MV-4-11 (cell line): ENCODE measurements at regions not wholly inside any gene's neighbourhood (a gene's known extent, or its start where the extent isn't known, plus 50 kb on each side); places are given as distances from the start of the nearest gene placed in this dataset.
A peak's percentile ranks its signal among the peaks of the same experiment; 100 is the strongest.
"Not testable (repeated sequence)": the region's sequence is repeated elsewhere in the genome, so short reads cannot be mapped to it uniquely, and the experiment has no call there.

Source experiments
- DNase-seq: peaks from one replicate; lab custom pipeline; 2025; lab: John Stamatoyannopoulos, UW

DNA sequence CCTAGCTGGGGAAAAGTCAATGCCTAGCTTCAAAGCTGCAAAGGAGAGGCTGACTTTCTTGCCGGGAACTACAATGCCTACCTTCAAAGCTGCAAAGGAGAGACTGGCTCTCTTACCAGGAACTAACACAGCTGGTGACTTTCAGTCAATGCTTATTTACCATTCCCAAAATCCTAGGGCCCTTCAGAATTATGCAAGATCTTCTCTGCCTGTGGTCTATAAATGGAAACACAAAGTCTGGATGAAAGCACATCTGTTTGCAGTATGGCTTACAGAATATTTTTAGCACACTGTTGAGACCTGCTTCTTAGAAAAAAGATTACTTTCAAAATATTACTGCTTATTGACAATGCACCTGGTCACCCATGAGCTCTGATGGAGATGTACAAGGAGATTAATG is 259.4 kb downstream of the PLK2 start:
- no peak for DNase-seq

DNA sequence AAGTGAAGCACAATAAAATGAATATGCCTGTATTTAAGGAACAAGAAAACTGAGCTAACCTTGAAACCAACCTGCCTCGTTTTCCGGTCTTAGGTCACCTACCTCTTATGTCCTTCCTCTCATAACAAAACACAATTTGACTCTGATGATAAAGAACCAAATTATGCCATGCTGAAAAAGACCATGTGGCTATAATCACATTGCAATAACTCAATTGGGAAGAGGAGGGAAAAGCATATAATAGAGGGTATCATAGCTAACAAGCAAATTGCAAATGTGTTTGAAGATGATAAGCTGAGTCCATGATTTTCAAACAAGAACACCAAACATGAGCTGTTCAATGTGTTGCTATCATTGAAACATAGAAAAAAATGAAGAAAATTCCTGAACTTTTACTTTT is 260.8 kb downstream of the PLK2 start:
- DNase-seq = no peak

GRCh38 chr5:58198330-58198729 is 261.6 kb downstream of the PLK2 start:
- no peak for DNase-seq

- DNase-seq = no peak
Measured at GRCh38 chr5:58197875-58198274, 262.0 kb downstream of the PLK2 start.

DNA sequence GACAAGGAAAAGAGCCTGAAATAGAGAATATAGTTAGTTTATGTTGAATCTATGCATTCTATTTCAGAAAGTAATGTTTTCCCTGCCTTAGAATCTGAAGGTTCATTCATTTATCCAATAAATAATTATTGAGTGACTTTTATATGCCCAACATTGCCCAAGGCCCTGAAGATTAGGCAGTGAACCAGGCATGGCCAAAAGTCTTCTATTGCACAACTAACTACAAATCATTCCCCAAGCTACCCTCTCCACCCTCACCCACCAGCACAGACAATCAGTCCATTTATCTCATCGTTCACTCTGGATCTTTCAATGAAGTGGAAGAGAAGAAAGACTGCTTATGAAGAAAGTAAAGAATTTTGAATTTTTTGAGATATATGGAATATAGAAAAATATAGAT is 268.4 kb downstream of the PLK2 start:
- no peak for DNase-seq

DNA sequence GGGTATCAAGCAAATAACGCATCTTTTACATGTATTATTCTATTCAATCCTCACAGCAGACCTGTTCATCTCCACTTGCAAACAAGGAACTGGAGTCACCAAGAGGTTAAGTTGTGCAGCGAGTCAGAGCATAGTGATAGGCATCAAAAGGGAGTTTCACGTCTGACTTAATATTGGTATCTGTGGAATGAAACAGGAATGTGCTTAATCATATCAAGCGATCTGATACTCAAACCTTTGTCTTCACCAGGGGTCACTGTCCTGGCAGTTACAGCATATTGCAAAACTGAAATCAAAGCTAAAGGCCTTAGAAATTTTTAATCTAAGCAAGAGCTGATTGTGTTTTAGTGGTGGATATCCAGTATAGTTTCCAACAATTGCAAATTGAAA is 271.6 kb downstream of the PLK2 start:
- no peak for DNase-seq

GRCh38 chr5:58187432-58188261 is 272.2 kb downstream of the PLK2 start:
- DNase-seq = no peak

- DNase-seq = no peak
Measured at GRCh38 chr5:58185801-58186200, 274.1 kb downstream of the PLK2 start.

DNA sequence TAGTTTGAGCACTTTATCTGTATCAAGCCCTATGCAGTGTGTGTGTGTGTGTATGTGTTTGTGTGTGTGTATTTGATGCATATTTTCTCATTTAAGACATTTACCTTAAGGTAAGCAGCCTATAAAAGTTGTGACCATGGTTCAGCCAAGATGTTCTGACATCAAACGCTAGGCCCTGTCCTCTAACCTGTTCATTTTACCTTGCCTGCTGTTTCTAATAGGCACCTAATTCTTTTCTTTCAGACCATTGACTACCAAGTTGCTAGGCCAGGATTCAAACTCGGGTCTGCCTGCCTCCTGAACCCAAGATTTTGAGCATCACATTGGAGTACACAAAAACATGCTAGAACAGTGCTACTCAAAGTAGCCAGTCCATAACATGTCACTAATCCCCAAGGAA is 274.5 kb downstream of the PLK2 start:
- no peak for DNase-seq

DNA sequence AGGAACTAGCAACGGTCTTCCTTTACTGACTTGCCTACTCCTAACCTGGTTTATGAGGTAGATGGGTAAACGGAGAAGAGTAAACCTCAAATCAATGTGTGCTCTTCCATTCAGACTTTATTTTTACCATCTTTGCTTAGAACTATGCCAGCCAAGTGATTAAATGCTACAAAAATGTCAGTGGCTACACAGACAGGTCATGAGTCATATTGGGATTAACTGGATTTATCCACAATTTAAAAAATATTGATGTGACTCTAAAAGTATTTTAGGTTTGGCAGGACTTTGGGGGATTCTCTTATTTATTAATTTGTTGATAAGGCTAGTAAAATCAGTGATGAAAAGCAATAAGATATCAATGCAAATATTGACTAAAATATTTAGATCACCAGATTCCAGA is 275.0 kb downstream of the PLK2 start:
- no peak for DNase-seq

DNA sequence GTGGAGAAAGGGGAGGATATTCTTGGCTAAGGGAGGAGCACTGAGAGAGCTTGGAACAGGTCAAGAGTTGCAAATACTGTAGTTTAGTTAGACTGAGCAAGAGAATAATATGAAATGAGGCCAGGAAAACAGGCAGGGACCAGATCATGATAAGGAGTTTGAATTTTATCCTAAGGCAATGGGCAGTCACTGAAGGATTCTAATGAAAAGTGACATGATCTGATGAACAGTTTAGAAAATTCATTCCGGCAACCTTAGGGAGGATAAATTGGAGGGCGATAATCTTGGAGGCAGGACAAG is 276.1 kb downstream of the PLK2 start:
- no peak for DNase-seq

DNA sequence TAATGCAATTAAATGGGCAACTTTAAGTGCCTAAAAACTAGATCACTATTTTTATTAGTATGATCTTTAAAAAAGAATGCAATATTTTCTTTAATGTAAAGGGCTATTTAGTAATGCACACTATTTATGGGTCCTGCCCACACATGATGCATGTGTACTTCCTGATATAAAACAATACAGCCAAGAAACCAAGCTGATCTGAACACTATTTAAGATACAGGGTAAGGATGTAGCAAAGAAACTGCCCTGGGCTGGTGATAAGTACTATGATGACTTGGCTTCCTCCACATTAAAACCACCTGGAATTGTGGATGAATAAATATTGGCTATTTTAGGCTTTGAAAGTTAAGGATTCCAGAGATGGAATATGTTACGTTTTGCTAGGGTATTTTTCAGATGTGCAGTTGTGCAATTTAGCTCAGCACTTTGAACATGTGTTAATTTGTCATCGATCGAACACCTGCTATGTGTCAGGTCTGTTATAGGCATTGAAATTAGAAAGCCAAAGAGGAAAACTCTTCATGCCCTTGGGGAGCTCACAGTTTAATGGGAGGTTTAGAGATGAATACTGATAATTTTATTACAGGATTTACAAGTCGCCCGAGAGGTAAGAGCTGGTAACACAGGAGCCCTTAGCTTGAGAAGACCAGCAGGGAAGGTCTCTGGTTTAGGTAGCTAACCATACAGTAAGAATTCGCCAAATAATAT is 276.7 kb downstream of the PLK2 start:
- no peak for DNase-seq

- DNase-seq = no peak
Measured at GRCh38 chr5:58182287-58182841, 277.5 kb downstream of the PLK2 start.

DNA sequence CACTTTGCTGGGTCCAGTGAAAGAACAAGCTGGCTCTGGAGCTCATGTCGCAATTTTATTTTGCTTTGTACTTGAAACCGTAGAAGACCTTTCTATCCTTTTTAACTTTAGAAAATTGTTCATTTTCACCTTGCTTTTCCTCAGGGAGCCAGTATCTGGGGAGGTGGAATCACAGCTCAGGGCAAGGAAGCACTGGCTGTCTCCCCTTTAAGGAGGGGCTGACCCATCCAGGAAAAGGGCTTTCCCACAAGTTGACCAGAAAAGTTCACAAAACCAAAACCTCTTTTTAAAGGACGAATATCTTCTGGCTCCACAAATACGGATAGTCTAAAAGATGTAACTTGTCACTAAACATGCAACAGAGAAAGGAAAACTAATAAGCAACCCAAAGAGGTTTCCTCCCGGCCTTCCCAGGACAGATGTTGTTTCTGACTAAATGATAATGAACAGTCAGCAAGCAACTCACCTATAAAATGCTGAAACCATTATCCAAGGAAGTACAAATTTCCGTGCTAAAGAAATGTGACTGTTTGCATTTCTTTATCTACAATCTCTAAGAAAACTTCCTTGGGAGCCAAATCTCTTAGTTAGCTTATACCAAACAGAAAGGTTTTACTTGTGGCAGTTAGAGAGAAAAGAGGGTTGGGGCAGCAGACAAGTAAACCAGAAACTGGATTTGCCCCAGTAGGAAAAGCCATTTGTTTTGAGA is 278.2 kb downstream of the PLK2 start:
- no peak for DNase-seq

GRCh38 chr5:58172946-58173345 is 286.9 kb downstream of the PLK2 start:
- DNase-seq = no peak

DNA sequence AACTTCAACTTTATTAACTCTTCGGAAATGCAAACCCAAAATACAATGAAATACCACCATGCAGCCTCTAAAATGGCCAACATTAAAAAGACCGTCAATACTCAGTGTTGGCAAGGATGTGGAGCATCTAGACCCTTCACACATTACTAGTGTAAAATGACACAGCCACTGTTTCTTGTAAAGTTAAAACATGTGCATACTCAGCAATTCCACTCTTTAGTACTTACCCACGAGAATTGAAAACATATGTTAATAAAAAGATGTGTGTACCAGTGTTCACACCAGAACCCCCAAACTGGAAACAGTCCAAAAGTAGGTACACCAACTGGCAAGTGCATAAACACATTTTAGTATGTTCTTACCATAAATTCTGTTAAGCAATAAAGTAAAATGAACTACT is 294.7 kb downstream of the PLK2 start:
- no peak for DNase-seq

GRCh38 chr5:58161889-58162288 is 298.0 kb downstream of the PLK2 start:
- not testable (repeated sequence) for DNase-seq

DNA sequence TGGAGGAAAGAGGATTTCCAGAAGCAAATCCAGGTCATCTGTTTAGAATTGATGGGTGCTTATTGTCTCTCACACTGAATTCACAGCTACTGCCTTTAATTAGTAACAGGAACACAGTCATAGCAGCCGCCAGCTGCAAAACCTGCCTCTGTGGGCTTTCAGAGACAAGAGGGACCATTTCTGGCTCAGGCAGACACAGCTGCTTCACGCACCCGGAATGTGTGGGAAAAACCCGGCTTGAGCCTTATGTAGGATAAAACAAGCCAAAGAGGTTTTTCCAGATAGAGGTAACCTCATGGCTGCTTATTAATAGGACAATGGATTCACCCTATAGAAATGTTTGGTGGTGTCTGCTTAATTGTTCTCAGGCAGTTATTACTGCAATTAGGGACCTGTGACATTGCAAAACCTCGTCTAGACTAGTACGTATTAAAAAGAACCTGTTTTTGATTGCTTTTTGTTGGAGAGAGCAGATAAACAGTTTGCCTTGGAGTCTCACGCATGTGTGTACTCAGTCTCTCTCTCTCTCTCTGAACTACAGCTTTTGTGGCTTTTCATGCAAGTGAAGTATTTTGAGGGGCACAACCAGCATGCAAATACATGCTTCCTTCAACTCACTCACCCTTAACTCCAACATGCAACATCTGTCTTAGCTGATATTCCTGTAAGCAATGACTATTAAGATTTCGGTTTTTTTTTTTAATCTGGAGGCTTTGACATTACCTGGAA is 302.7 kb downstream of the PLK2 start:
- no peak for DNase-seq

DNA sequence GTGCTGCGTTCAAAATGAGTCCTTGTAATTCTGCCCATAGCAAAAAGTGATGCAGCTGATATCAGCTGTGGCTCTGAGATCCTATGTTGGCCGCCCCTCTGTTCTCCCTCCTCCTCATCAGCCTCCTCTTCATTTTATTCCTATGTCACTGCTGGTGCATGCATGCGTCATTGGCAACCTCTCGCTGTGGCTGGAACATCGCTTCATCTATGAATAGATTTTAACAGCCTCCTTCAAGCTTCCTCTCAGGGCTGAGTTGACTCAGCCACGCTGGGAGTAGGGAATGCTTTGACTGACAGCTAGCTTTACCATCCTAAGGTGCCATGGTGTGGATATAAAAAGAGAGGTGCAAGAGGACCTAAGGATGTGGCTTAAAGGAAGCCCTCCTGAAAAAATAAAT is 303.5 kb downstream of the PLK2 start:
- no peak for DNase-seq

DNA sequence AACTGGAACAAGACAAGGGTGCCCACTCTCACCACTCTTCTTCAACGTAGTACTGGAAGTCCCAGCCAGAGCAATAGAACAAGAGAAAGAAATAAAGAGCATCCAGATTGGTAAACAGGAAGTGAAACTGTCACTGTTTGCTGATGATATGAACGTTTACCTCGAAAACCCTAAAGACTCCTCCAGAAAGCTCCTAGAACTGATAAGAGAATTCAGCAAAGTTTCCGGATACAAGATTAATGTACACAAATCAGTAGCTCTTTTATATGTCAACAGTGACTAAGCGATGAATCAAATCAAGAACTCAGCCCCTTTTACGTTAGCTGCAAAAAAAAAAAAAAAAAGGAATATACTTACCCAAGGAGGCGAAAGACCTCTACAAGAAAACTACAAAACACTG is 306.6 kb downstream of the PLK2 start:
- DNase-seq = peak; percentile 33

GRCh38 chr5:58151414-58151813 is 308.5 kb downstream of the PLK2 start:
- no peak for DNase-seq

DNA sequence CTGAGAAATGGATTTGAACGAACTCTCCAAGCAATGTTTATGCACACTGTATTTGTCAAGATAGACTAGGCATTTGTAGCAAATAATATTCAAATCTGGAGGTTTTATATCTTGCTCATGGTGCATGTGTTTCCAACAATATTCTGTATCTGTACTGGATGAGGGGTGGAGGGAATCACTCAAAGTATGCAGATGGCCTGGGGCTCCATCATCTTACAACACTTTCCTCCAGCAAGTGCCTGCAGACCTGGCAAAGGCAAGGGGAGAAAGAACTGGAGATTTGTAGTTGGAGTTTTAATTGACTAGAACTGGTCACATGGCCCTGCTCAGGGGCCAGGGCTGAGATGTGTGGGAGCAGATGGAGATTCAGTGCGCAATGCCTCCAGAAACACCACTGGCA is 309.0 kb downstream of the PLK2 start:
- DNase-seq = no peak
